SK-N-SH treated with all-trans-retinoic acid at 6 μM for 48 hours (cell line): ENCODE measurements at regions not wholly inside any gene's neighbourhood (a gene's known extent, or its start where the extent isn't known, plus 50 kb on each side); places are given as distances from the start of the nearest gene placed in this dataset.

Source experiments
- ATAC-seq: fragments of 200-7000 bp; cut with Tn5 transposase; 3 replicates; pipeline ENCODE4 v1.9.1; 2020; ENCODE audit warnings: mild to moderate bottlenecking, moderate library complexity
- ARNTL ChIP-seq: fragments of 450-650 bp; formaldehyde crosslinking; IDR thresholded peaks from 2 replicates; pipeline ENCODE4 v1.5.0; 2020; ENCODE audit warnings: low read depth, mild to moderate bottlenecking, moderate library complexity, borderline replicate concordance
- BACH2 ChIP-seq: fragments of 250-450 bp; sonication (Bioruptor Pico); IDR thresholded peaks from 2 replicates; pipeline ENCODE4 v1.9.0; 2021; ENCODE audit warnings: mild to moderate bottlenecking, borderline replicate concordance
- CSDC2 ChIP-seq: fragments of 250-450 bp; sonication (Bioruptor Pico); IDR thresholded peaks from 2 replicates; pipeline ENCODE4 v1.5.0; 2020; ENCODE audit warnings: mild to moderate bottlenecking, moderate library complexity
- ESRRG ChIP-seq: fragments of 250-450 bp; sonication (Bioruptor Pico); IDR thresholded peaks from 2 replicates; pipeline ENCODE4 v1.6.1; 2021; ENCODE audit warnings: mild to moderate bottlenecking
- GLIS3 ChIP-seq: fragments of 250-450 bp; sonication (Bioruptor Pico); IDR thresholded peaks from 2 replicates; pipeline ENCODE4 v1.5.0; 2020; ENCODE audit warnings: mild to moderate bottlenecking, moderate library complexity
- ISL1 ChIP-seq: fragments of 250-450 bp; sonication (Bioruptor Pico); IDR thresholded peaks from 2 replicates; pipeline ENCODE4 v2.1.2; 2022; ENCODE audit warnings: mild to moderate bottlenecking, moderate library complexity
- OSR1 ChIP-seq: fragments of 250-450 bp; sonication (Bioruptor Pico); IDR thresholded peaks from 2 replicates; pipeline ENCODE4 v1.8.0; 2022; ENCODE audit warnings: moderate library complexity, mild to moderate bottlenecking, inconsistent platforms
- PATZ1 ChIP-seq: fragments of 250-450 bp; sonication (Bioruptor Pico); IDR thresholded peaks from 2 replicates; pipeline ENCODE4 v1.8.0; 2020; ENCODE audit warnings: mild to moderate bottlenecking, moderate library complexity, borderline replicate concordance
- PPARA ChIP-seq: fragments of 250-450 bp; sonication (Bioruptor Pico); IDR thresholded peaks from 2 replicates; pipeline ENCODE4 v1.5.0; 2020; ENCODE audit warnings: mild to moderate bottlenecking, borderline replicate concordance
- RARB ChIP-seq: fragments of 250-450 bp; sonication (Bioruptor Pico); IDR thresholded peaks from 2 replicates; pipeline ENCODE4 v1.8.0; 2021; ENCODE audit warnings: mild to moderate bottlenecking, moderate library complexity
- SNAI2 ChIP-seq: fragments of 250-450 bp; sonication (Bioruptor Pico); IDR thresholded peaks from 2 replicates; pipeline ENCODE4 v1.5.0; 2020; ENCODE audit warnings: mild to moderate bottlenecking, moderate library complexity
- TCF4 ChIP-seq: fragments of 250-450 bp; sonication (Bioruptor Pico); IDR thresholded peaks from 2 replicates; pipeline ENCODE4 v1.8.0; 2021; ENCODE audit warnings: mild to moderate bottlenecking, moderate library complexity, borderline replicate concordance
- TOX ChIP-seq: fragments of 250-450 bp; sonication (Bioruptor Pico); IDR thresholded peaks from 2 replicates; pipeline ENCODE4 v1.8.0; 2021; ENCODE audit warnings: mild to moderate bottlenecking, moderate library complexity, borderline replicate concordance
- ZC3H10 ChIP-seq: fragments of 250-450 bp; sonication (Bioruptor Pico); IDR thresholded peaks from 2 replicates; pipeline ENCODE4 v1.5.1; 2021; ENCODE audit warnings: mild to moderate bottlenecking, moderate library complexity
- ZFP3 ChIP-seq: fragments of 250-450 bp; sonication (Bioruptor Pico); IDR thresholded peaks from 2 replicates; pipeline ENCODE4 v1.5.0; 2020; ENCODE audit warnings: mild to moderate bottlenecking, moderate library complexity
- ZFP30 ChIP-seq: fragments of 450-650 bp; formaldehyde crosslinking; IDR thresholded peaks from 2 replicates; pipeline ENCODE4 v1.5.0; 2022; ENCODE audit warnings: mild to moderate bottlenecking, moderate library complexity
- ZNF565 ChIP-seq: fragments of 450-650 bp; formaldehyde crosslinking; conservative IDR thresholded peaks from 2 replicates; pipeline ENCODE4 v1.5.0; 2020; ENCODE audit warnings: low read depth, mild to moderate bottlenecking, moderate library complexity
- ZNF70 ChIP-seq: fragments of 450-650 bp; formaldehyde crosslinking; IDR thresholded peaks from 2 replicates; pipeline ENCODE4 v1.5.0; 2020; ENCODE audit warnings: mild to moderate bottlenecking, moderate library complexity
- ZNF8 ChIP-seq: fragments of 450-650 bp; formaldehyde crosslinking; IDR thresholded peaks from 2 replicates; pipeline ENCODE4 v1.5.0; 2020; ENCODE audit warnings: mild to moderate bottlenecking, moderate library complexity
- TF ChIP-seq, protein P1 (sequence below): fragments of 250-450 bp; sonication (Bioruptor Pico); IDR thresholded peaks from 2 replicates; pipeline ENCODE4 v1.8.0; 2021; ENCODE audit warnings: low read depth, mild to moderate bottlenecking, moderate library complexity, borderline replicate concordance
- TF ChIP-seq, protein P2 (sequence below): fragments of 250-450 bp; sonication (Bioruptor Pico); IDR thresholded peaks from 2 replicates; pipeline ENCODE4 v1.5.0; 2020; ENCODE audit warnings: mild to moderate bottlenecking, moderate library complexity
- TF ChIP-seq, protein P3 (sequence below): fragments of 250-450 bp; sonication (Bioruptor Pico); IDR thresholded peaks from 2 replicates; pipeline ENCODE4 v1.5.1; 2021; ENCODE audit warnings: mild to moderate bottlenecking, moderate library complexity
- TF ChIP-seq, protein P4 (sequence below): fragments of 250-450 bp; sonication (Bioruptor Pico); IDR thresholded peaks from 2 replicates; pipeline ENCODE4 v1.5.1; 2020; ENCODE audit warnings: low read depth, mild to moderate bottlenecking, moderate library complexity

- TF ChIP-seq, protein P1, sequence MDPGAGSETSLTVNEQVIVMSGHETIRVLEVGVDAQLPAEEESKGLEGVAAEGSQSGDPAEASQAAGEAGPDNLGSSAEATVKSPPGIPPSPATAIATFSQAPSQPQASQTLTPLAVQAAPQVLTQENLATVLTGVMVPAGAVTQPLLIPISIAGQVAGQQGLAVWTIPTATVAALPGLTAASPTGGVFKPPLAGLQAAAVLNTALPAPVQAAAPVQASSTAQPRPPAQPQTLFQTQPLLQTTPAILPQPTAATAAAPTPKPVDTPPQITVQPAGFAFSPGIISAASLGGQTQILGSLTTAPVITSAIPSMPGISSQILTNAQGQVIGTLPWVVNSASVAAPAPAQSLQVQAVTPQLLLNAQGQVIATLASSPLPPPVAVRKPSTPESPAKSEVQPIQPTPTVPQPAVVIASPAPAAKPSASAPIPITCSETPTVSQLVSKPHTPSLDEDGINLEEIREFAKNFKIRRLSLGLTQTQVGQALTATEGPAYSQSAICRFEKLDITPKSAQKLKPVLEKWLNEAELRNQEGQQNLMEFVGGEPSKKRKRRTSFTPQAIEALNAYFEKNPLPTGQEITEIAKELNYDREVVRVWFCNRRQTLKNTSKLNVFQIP, result no peak
- TF ChIP-seq ZNF8 (CRISPR knock-in tag), result peak; percentile 60; the same call in 1 of the 2 replicates
- no peak for TF ChIP-seq CSDC2 (CRISPR knock-in tag)
- TF ChIP-seq, protein P2, sequence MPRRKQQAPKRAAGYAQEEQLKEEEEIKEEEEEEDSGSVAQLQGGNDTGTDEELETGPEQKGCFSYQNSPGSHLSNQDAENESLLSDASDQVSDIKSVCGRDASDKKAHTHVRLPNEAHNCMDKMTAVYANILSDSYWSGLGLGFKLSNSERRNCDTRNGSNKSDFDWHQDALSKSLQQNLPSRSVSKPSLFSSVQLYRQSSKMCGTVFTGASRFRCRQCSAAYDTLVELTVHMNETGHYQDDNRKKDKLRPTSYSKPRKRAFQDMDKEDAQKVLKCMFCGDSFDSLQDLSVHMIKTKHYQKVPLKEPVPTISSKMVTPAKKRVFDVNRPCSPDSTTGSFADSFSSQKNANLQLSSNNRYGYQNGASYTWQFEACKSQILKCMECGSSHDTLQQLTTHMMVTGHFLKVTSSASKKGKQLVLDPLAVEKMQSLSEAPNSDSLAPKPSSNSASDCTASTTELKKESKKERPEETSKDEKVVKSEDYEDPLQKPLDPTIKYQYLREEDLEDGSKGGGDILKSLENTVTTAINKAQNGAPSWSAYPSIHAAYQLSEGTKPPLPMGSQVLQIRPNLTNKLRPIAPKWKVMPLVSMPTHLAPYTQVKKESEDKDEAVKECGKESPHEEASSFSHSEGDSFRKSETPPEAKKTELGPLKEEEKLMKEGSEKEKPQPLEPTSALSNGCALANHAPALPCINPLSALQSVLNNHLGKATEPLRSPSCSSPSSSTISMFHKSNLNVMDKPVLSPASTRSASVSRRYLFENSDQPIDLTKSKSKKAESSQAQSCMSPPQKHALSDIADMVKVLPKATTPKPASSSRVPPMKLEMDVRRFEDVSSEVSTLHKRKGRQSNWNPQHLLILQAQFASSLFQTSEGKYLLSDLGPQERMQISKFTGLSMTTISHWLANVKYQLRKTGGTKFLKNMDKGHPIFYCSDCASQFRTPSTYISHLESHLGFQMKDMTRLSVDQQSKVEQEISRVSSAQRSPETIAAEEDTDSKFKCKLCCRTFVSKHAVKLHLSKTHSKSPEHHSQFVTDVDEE (CRISPR knock-in tag), result no peak
- no peak for TF ChIP-seq OSR1 (CRISPR knock-in tag)
- no peak for TF ChIP-seq PATZ1 (CRISPR knock-in tag)
- no peak for TF ChIP-seq ZNF565 (CRISPR knock-in tag)
- TF ChIP-seq, protein P3, sequence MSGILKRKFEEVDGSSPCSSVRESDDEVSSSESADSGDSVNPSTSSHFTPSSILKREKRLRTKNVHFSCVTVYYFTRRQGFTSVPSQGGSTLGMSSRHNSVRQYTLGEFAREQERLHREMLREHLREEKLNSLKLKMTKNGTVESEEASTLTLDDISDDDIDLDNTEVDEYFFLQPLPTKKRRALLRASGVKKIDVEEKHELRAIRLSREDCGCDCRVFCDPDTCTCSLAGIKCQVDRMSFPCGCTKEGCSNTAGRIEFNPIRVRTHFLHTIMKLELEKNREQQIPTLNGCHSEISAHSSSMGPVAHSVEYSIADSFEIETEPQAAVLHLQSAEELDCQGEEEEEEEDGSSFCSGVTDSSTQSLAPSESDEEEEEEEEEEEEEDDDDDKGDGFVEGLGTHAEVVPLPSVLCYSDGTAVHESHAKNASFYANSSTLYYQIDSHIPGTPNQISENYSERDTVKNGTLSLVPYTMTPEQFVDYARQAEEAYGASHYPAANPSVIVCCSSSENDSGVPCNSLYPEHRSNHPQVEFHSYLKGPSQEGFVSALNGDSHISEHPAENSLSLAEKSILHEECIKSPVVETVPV (CRISPR knock-in tag), result no peak
- TF ChIP-seq ISL1 (CRISPR knock-in tag), result peak; percentile 92
- TF ChIP-seq TCF4, result no peak
- no peak for TF ChIP-seq RARB
- TF ChIP-seq ESRRG (CRISPR knock-in tag), result no peak
- no peak for TF ChIP-seq ARNTL (CRISPR knock-in tag)
- TF ChIP-seq ZFP3 (CRISPR knock-in tag), result 0 out of 2 replicates have a peak, but pooled peaks have one; percentile 47
- TF ChIP-seq TOX, result peak; percentile 75
- TF ChIP-seq PPARA (CRISPR knock-in tag), result no peak
- TF ChIP-seq SNAI2, result no peak
- TF ChIP-seq, protein P4, sequence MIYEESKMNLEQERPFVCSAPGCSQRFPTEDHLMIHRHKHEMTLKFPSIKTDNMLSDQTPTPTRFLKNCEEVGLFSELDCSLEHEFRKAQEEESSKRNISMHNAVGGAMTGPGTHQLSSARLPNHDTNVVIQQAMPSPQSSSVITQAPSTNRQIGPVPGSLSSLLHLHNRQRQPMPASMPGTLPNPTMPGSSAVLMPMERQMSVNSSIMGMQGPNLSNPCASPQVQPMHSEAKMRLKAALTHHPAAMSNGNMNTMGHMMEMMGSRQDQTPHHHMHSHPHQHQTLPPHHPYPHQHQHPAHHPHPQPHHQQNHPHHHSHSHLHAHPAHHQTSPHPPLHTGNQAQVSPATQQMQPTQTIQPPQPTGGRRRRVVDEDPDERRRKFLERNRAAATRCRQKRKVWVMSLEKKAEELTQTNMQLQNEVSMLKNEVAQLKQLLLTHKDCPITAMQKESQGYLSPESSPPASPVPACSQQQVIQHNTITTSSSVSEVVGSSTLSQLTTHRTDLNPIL (CRISPR knock-in tag), result no peak
- TF ChIP-seq ZNF70 (CRISPR knock-in tag), result no peak
- TF ChIP-seq ZC3H10 (CRISPR knock-in tag), result 0 out of 2 replicates have a peak, but pooled peaks have one; percentile 36
- no peak for TF ChIP-seq ZFP30 (CRISPR knock-in tag)
- TF ChIP-seq GLIS3 (CRISPR knock-in tag), result no peak
- no peak for TF ChIP-seq BACH2
- TF ChIP-seq, all 23 proteins: peak for 5
- ATAC-seq, result peak; percentile 79
Observed at GRCh38 chr7:80277434-80278427, 143.1 kb downstream of the GNAI1 start.
